ENCODE measurements at regions not wholly inside any gene's neighbourhood (a gene's known extent, or its start where the extent isn't known, plus 50 kb on each side); places are given as distances from the start of the nearest gene placed in this dataset.

GRCh38 chr13:94921181-94921580 lies 208.8 kb upstream of the SOX21 start:
- intact Hi-C loops (cut with micrococcal nuclease): no loop called here
- in situ Hi-C loops (cut with MboI): no loop called here
- no peaks in the 10 kb centered on the region for H3K9me3 ChIP-seq (replicated peaks; ENCODE audit: control insufficient read depth, insufficient read depth, low read depth, low read length)
- H3K9me1 ChIP-seq (ENCODE audit: control insufficient read depth, insufficient read depth, low read length): no peaks in the 10 kb centered on the region
- H4K20me1 ChIP-seq (replicated peaks; ENCODE audit: control insufficient read depth, insufficient read depth, low read length): no peaks in the 10 kb centered on the region
- FAIRE-seq: no peak
- no peak for ATAC-seq
- no peak overlapping the region for H3K27ac ChIP-seq (ENCODE audit: extremely low read depth, low read depth, low read length)
- TF ChIP-seq NR1H2 (CRISPR knock-in tag; IDR thresholded peaks at IDR 0.05) (no peak), TFAM (CRISPR knock-in tag; conservative IDR thresholded peaks at IDR 0.05) (no peak), GTF2E2 (tag; IDR thresholded peaks at IDR 0.05) (no peak), KAT2B (IDR thresholded peaks at IDR 0.05; ENCODE audit: low read depth, low read length) (no peak), L3MBTL2 (IDR thresholded peaks at IDR 0.05) (no peak), NR2C2 (CRISPR knock-in tag; IDR thresholded peaks at IDR 0.05) (no peak), NR2C2 (tag; IDR thresholded peaks at IDR 0.05) (no peak), ZNF311 (CRISPR knock-in tag; IDR thresholded peaks at IDR 0.05) (no peak), ZNF175 (CRISPR knock-in tag; IDR thresholded peaks at IDR 0.05; ENCODE audit: low read depth) (no peak)
- H3K4me1 ChIP-seq (replicated peaks in 1 of 2; ENCODE audit: control insufficient read depth in 2 of 2, insufficient read depth in 2 of 2, low read length in 2 of 2): no peaks in the 10 kb centered on the region
- ChIA-PET CTCF (ENCODE audit: low intra/inter-chr PET ratio) (no interaction called here), POLR2A (interaction anchor here (1.3 kb wide), 1 partner anchor 17 kb away, joined by 3 read pairs; no protein-coding TSS in a partner anchor)
- 0% methylated on average over 3 of the region's 4 CpGs for WGBS (ENCODE audit: insufficient coverage, low coverage, missing lambda C conversion rate)
- no peaks in the 10 kb centered on the region for H3K27me3 ChIP-seq (ENCODE audit: control insufficient read depth in 2 of 2, insufficient read depth in 2 of 2, low read length in 2 of 2)
- H3K9ac ChIP-seq (ENCODE audit: insufficient read depth in 1 of 2, low read depth in 2 of 2, low read length in 2 of 2): no peak overlapping the region
- H3K4me3 ChIP-seq: no peak overlapping the region
- H2AFZ ChIP-seq (ENCODE audit: low read depth, low read length): no peak overlapping the region
- no peaks in the 10 kb centered on the region for H3K36me3 ChIP-seq (ENCODE audit: control insufficient read depth, insufficient read depth, low read length)
- no TSS peak for BruUV-seq (replicated peaks)
- H3K79me2 ChIP-seq (ENCODE audit: control insufficient read depth, insufficient read depth, low read length): no peaks in the 10 kb centered on the region
- H3K4me2 ChIP-seq (ENCODE audit: insufficient read depth, low read length): no peak overlapping the region
- no peak for DNase-seq (ENCODE audit: extremely low read depth in 1 of 4, low spot score in 3 of 4)

All from K562 (cell line).